Lower leg skin (tissue), 4 donors: ENCODE measurements at regions not wholly inside any gene's neighbourhood (a gene's known extent, or its start where the extent isn't known, plus 50 kb on each side); places are given as distances from the start of the nearest gene placed in this dataset.

ENCODE experiments used
- DNase-seq, 2 donors: peaks; one replicate each; pipeline ENCODE4 v3.0.0-alpha.2; 2019; ENCODE audit warnings: low spot score in 2 of 2
- H3K4me3 ChIP-seq: fragments of 200-600 bp; sonication (generic); 2 replicates; pipeline ENCODE4 v1.5.1; 2017; ENCODE audit warnings: mild to moderate bottlenecking, low read depth; ENCODE audit not compliant: poor library complexity, severe bottlenecking
- POLR2A ChIP-seq, 2 donors: fragments of 450-650 bp; IDR thresholded peaks; one replicate each; pipeline ENCODE4 v1.6.1; 2016 to 2017; ENCODE audit warnings: antibody characterized with exemption in 2 of 2, mild to moderate bottlenecking in 1 of 2, moderate library complexity in 1 of 2
- WGBS, 2 donors: methylation state at CpG; one replicate each; pipeline ENCODE4 v1.1.5; 2018; 5-methylcytosine and 5-hydroxymethylcytosine counted together
- intact Hi-C: fragments of 100-400 bp; cut with DNase I; formaldehyde crosslinking; loops from one replicate; pipeline ENCODE4 v1.15.0; 2023; ENCODE audit warnings: low total_unique reads
- TF ChIP-seq, protein P1 (sequence below), 3 donors: fragments of 450-650 bp; IDR thresholded peaks; one replicate each; pipeline ENCODE4 v1.5.1; 2016; ENCODE audit warnings: antibody characterized with exemption in 3 of 3, mild to moderate bottlenecking in 3 of 3, moderate library complexity in 2 of 3

DNA sequence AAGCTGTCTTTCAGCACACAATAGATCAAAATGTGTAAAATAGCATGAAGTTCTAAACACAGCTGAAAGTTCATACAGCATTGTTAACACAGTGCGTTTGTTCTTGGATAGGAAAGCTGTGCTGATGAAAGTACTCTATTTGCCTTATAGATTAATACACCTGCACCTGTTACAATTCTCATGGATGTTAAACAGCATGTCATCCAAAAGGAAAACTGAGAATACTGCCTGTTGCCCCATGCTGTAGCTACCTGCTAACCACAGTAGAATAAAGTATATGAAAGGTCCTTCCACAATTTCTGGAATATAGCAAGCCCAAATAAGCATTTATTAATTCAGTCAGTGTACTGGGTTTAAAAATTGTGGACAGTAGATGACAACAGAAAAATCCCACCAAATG is 166.7 kb upstream of the DTNA start:
- intact Hi-C loops = no loop called here
- TF ChIP-seq, protein P1, sequence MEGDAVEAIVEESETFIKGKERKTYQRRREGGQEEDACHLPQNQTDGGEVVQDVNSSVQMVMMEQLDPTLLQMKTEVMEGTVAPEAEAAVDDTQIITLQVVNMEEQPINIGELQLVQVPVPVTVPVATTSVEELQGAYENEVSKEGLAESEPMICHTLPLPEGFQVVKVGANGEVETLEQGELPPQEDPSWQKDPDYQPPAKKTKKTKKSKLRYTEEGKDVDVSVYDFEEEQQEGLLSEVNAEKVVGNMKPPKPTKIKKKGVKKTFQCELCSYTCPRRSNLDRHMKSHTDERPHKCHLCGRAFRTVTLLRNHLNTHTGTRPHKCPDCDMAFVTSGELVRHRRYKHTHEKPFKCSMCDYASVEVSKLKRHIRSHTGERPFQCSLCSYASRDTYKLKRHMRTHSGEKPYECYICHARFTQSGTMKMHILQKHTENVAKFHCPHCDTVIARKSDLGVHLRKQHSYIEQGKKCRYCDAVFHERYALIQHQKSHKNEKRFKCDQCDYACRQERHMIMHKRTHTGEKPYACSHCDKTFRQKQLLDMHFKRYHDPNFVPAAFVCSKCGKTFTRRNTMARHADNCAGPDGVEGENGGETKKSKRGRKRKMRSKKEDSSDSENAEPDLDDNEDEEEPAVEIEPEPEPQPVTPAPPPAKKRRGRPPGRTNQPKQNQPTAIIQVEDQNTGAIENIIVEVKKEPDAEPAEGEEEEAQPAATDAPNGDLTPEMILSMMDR (IDR thresholded peaks at IDR 0.05) = no peak
- TF ChIP-seq POLR2A (IDR thresholded peaks at IDR 0.05) = no peak
- no peak overlapping the region for H3K4me3 ChIP-seq
- DNase-seq = no peak
- WGBS, 2 donors = 83 to 97% methylated on average over 1 of the region's 1 CpG

DNA sequence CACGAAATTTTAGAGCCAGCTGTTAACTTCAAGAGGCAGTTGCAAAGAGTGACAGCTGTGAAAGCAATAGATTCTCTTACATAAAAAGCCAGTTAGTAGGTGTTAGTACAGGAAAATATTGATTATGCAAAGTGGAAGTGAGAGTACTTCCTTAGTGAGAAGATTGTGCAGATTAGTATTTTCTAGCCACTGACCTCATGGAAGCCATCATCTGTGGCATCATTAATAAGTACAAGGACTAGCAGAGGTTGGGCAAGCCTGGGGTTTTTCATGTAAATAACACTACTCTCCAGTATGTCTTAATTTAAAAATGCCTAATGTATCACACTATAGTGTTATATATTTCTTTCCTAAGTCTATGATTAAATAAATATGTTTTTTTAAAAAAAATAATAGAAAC is 166.2 kb upstream of the DTNA start:
- TF ChIP-seq, protein P1 (IDR thresholded peaks at IDR 0.05) = no peak
- no peak for TF ChIP-seq POLR2A (IDR thresholded peaks at IDR 0.05)
- DNase-seq = no peak
- intact Hi-C loops = no loop called here
- no peak overlapping the region for H3K4me3 ChIP-seq
- 52 to 63% methylated on average over 1 of the region's 1 CpG for WGBS, 2 donors

DNA sequence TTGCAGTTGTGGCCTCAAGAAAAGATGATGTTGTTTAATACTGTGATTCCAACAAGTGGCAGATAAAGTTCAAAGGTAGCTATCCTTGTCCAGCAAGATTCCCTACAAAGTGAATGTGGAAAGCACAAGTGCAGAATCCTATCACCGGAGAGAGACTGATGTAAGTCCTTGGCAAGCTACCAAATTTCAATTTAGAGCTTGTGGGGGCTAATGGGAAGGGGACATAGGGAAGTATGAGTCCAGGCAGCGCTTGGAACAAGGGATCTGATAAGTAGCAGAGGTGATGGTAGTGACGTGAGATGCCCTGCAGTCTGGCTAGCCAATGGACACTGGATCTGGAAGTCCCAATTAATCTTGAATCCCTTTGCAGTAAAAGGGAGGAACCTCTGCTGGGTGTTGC is 165.2 kb upstream of the DTNA start:
- intact Hi-C loops = no loop called here
- TF ChIP-seq, protein P1 (IDR thresholded peaks at IDR 0.05) = no peak
- TF ChIP-seq POLR2A (IDR thresholded peaks at IDR 0.05) = no peak
- H3K4me3 ChIP-seq = no peak overlapping the region
- 69 to 85% methylated on average over 3 of the region's 3 CpGs for WGBS, 2 donors
- no peak for DNase-seq

DNA sequence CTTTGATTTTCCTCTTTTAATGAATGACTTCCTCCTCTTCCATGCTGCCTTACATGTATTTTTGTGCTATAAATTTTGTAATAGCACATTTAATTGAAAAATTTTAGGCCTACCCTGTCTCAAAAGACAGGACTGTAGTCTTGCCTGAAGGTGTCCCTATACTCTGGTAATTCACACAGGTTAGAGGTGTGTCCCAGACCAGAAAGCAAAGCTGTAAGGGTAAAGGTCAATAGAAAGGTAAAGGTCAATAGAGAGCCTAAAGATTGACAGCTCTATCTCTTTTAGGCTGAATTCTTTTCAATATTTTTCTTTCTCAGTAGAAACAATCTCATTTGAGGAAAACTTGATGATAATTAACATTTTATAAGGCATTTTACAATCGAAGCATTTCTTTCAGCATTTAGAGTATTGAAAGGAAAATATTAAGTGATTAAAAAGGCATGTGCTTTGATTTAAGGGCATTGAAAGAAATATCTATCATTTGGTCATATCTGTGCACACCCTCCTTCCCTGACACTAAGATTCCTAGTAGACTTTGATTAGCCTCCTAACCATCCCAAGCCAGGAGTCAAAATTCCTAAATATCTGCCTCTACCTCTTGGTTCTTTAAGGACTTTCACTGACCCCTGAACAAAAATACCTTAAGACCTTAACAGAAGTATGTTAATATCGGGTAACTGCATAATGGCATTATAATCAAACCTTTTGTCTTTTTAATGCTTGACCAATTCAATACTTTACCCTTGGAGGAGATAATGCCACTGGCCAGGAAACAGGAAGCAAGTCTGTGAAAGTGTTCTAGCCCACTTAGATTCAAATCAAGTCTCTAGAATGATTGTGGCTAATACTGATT is 161.8 kb upstream of the DTNA start:
- intact Hi-C loops = no loop called here
- no peak for TF ChIP-seq POLR2A (IDR thresholded peaks at IDR 0.05)
- TF ChIP-seq, protein P1 (IDR thresholded peaks at IDR 0.05) = no peak
- DNase-seq = no peak
- no peak overlapping the region for H3K4me3 ChIP-seq
- WGBS, 2 donors = 40 to 50% methylated on average over 2 of the region's 2 CpGs

DNA sequence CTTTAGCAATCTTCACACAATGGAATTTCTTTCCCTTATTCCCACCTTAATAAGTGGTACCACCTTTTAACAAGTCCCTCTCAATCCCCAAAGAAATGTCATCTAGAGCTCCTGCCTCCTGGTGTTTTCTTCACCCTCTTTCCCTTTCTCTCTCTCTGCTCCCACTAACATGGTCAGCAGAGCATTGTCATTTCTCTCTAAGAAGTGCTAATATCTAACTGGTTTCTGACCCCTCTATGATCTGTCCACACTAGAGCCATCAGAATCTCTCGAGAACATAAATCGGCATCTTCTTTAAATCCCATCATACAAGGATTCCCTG is 161.2 kb upstream of the DTNA start:
- 76 to 77% methylated on average over 2 of the region's 2 CpGs for WGBS, 2 donors
- intact Hi-C loops = no loop called here
- no peak for DNase-seq
- no peak overlapping the region for H3K4me3 ChIP-seq
- TF ChIP-seq, protein P1 (IDR thresholded peaks at IDR 0.05) = no peak
- no peak for TF ChIP-seq POLR2A (IDR thresholded peaks at IDR 0.05)

DNA sequence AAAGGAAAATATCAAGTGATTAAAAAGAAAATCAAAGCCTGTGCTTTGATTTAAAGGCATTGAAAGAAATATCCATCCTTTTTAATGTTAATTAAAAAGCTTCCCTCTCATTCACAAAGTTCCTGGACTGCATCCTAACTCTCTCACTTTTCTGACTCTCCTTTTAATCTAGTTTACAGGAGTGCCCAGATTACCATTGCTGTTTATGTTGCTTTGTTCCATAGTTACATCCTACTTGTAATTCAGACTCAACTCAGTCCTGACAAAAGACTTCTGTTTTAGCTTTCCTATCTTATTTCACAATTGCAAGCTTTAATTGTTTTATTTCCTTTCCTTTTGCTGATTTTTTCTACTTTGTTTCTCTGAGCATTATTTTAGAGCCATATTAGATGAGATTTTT is 160.7 kb upstream of the DTNA start:
- TF ChIP-seq, protein P1 (IDR thresholded peaks at IDR 0.05) = no peak
- TF ChIP-seq POLR2A (IDR thresholded peaks at IDR 0.05) = no peak
- DNase-seq = no peak
- intact Hi-C loops = no loop called here
- H3K4me3 ChIP-seq = no peak overlapping the region
